NCI-H2029 (cell line): ENCODE measurements at regions not wholly inside any gene's neighbourhood (a gene's known extent, or its start where the extent isn't known, plus 50 kb on each side); places are given as distances from the start of the nearest gene placed in this dataset.

Source experiments
- DNase-seq: peaks from one replicate; lab custom pipeline; 2025; lab: John Stamatoyannopoulos, UW

GRCh38 chr13:107205318-107206104 is 637.6 kb upstream of the ARGLU1 start:
- DNase-seq: peak; percentile 29

- no peak for DNase-seq
Measured at GRCh38 chr13:107203146-107203847, 635.4 kb upstream of the ARGLU1 start.

- no peak for DNase-seq
Measured at GRCh38 chr13:107202371-107203023, 634.6 kb upstream of the ARGLU1 start.

GRCh38 chr13:107200491-107200890 is 632.6 kb upstream of the ARGLU1 start:
- DNase-seq: no peak

GRCh38 chr13:107192289-107192688 is 624.4 kb upstream of the ARGLU1 start:
- peak; percentile 51 for DNase-seq

- no peak for DNase-seq
Measured at GRCh38 chr13:107190065-107190464, 622.1 kb upstream of the ARGLU1 start.

- no peak for DNase-seq
Measured at GRCh38 chr13:107185889-107186288, 618.0 kb upstream of the ARGLU1 start.

GRCh38 chr13:107170270-107170931 is 602.5 kb upstream of the ARGLU1 start:
- peak; percentile 35 for DNase-seq

GRCh38 chr13:107157271-107157670 is 589.3 kb upstream of the ARGLU1 start:
- no peak for DNase-seq

GRCh38 chr13:107144432-107144831 is 576.5 kb upstream of the ARGLU1 start:
- DNase-seq: no peak

GRCh38 chr13:107141767-107142166 is 573.8 kb upstream of the ARGLU1 start:
- DNase-seq: no peak

- no peak for DNase-seq
Measured at GRCh38 chr13:107139006-107139405, 571.1 kb upstream of the ARGLU1 start.

GRCh38 chr13:107138486-107138885 is 570.5 kb upstream of the ARGLU1 start:
- DNase-seq: no peak

- DNase-seq: no peak
Measured at GRCh38 chr13:107133950-107134349, 566.0 kb upstream of the ARGLU1 start.

- no peak for DNase-seq
Measured at GRCh38 chr13:107130566-107130965, 562.6 kb upstream of the ARGLU1 start.

GRCh38 chr13:107124730-107125129 is 556.8 kb upstream of the ARGLU1 start:
- DNase-seq: no peak

- no peak for DNase-seq
Measured at GRCh38 chr13:107124129-107124718, 556.3 kb upstream of the ARGLU1 start.

- DNase-seq: no peak
Measured at GRCh38 chr13:107121793-107122192, 553.9 kb upstream of the ARGLU1 start.

GRCh38 chr13:107119989-107120881 is 552.3 kb upstream of the ARGLU1 start:
- DNase-seq: no peak

GRCh38 chr13:107118506-107118905 is 550.6 kb upstream of the ARGLU1 start:
- DNase-seq: no peak
